ENCODE measurements at regions not wholly inside any gene's neighbourhood (a gene's known extent, or its start where the extent isn't known, plus 50 kb on each side); places are given as distances from the start of the nearest gene placed in this dataset.

- Mint-ChIP-seq H3K4me1 (no peaks in the 10 kb centered on the region), H3K27me3 (ENCODE audit: low read depth in 2 of 2) (no peaks in the 10 kb centered on the region), H3K27ac (no peak overlapping the region), H3K36me3 (no peaks in the 10 kb centered on the region), H3K4me3 (no peak overlapping the region), H3K9me3 (peaks cover 0 to 8% of the 10 kb centered on the region in 2 donors)
- H3K9me3 ChIP-seq (ENCODE audit: control insufficient read depth, insufficient read depth, low read length), result no peaks in the 10 kb centered on the region
- H3K27me3 ChIP-seq (ENCODE audit: control insufficient read depth, insufficient read depth, low read length), result no peaks in the 10 kb centered on the region
- no peak for TF ChIP-seq CTCF (IDR thresholded peaks at IDR 0.05)
- ATAC-seq (no peak), DNase-seq (no peak)
- no peaks in the 10 kb centered on the region for H3K36me3 ChIP-seq (ENCODE audit: control insufficient read depth, insufficient read depth, low read length)
- no peaks in the 10 kb centered on the region for H3K4me1 ChIP-seq (ENCODE audit: control insufficient read depth, insufficient read depth, low read length)
- WGBS (ENCODE audit: insufficient coverage), result no CpG with 5 or more reads among the region's 1 CpG
- no peak overlapping the region for H3K4me3 ChIP-seq (ENCODE audit: low read length)
- H3K27ac ChIP-seq (ENCODE audit: low read length), result no peak overlapping the region
- intact Hi-C loops (cut with micrococcal nuclease), result no loop called here
Observed at GRCh38 chr5:130279386-130279785, 375.1 kb downstream of the CHSY3 start.

GRCh38 chr5:130278136-130278535, 373.9 kb downstream of the CHSY3 start:
- no peak overlapping the region for H3K4me3 Mint-ChIP-seq
- Histone ChIP-seq H3K4me1 (ENCODE audit: control insufficient read depth, insufficient read depth, low read length) (no peaks in the 10 kb centered on the region), H3K27me3 (ENCODE audit: control insufficient read depth, insufficient read depth, low read length) (no peaks in the 10 kb centered on the region), H3K36me3 (ENCODE audit: control insufficient read depth, insufficient read depth, low read length) (no peaks in the 10 kb centered on the region), H3K4me3 (ENCODE audit: low read length) (no peak overlapping the region), H3K27ac (ENCODE audit: low read length) (no peak overlapping the region), H3K9me3 (ENCODE audit: control insufficient read depth, insufficient read depth, low read length) (no peaks in the 10 kb centered on the region)
- peaks cover 2 to 11% of the 10 kb centered on the region in 2 donors for H3K9me3 Mint-ChIP-seq
- 90% methylated on average over 8 of the region's 8 CpGs for WGBS (ENCODE audit: insufficient coverage)
- H3K4me1 Mint-ChIP-seq, result no peaks in the 10 kb centered on the region
- no peak for TF ChIP-seq CTCF (IDR thresholded peaks at IDR 0.05)
- DNase-seq (no peak), ATAC-seq (no peak)
- no peaks in the 10 kb centered on the region for H3K27me3 Mint-ChIP-seq (ENCODE audit: low read depth in 2 of 2)
- H3K36me3 Mint-ChIP-seq, result no peaks in the 10 kb centered on the region
- intact Hi-C loops (cut with micrococcal nuclease), result no loop called here
- H3K27ac Mint-ChIP-seq, result no peak overlapping the region

GRCh38 chr5:130277522-130277921, 373.3 kb downstream of the CHSY3 start:
- intact Hi-C loops (cut with micrococcal nuclease), result no loop called here
- Histone ChIP-seq H3K9me3 (ENCODE audit: control insufficient read depth, insufficient read depth, low read length) (no peaks in the 10 kb centered on the region), H3K4me3 (ENCODE audit: low read length) (no peak overlapping the region), H3K27me3 (ENCODE audit: control insufficient read depth, insufficient read depth, low read length) (no peaks in the 10 kb centered on the region), H3K27ac (ENCODE audit: low read length) (no peak overlapping the region), H3K36me3 (ENCODE audit: control insufficient read depth, insufficient read depth, low read length) (no peaks in the 10 kb centered on the region), H3K4me1 (ENCODE audit: control insufficient read depth, insufficient read depth, low read length) (no peaks in the 10 kb centered on the region)
- DNase-seq, result no peak
- WGBS (ENCODE audit: insufficient coverage), result 88% methylated on average over 8 of the region's 8 CpGs
- Mint-ChIP-seq H3K9me3 (peaks cover 2 to 11% of the 10 kb centered on the region in 2 donors), H3K4me1 (no peaks in the 10 kb centered on the region), H3K27me3 (ENCODE audit: low read depth in 2 of 2) (no peaks in the 10 kb centered on the region), H3K27ac (no peak overlapping the region), H3K36me3 (no peaks in the 10 kb centered on the region), H3K4me3 (no peak overlapping the region)
- peak in 1 of 3 donors; percentile 30 for ATAC-seq
- no peak for TF ChIP-seq CTCF (IDR thresholded peaks at IDR 0.05)

- Mint-ChIP-seq H3K27me3 (ENCODE audit: low read depth in 2 of 2) (no peaks in the 10 kb centered on the region), H3K4me3 (no peak overlapping the region), H3K27ac (no peak overlapping the region), H3K9me3 (peaks cover 2 to 11% of the 10 kb centered on the region in 2 donors), H3K4me1 (no peaks in the 10 kb centered on the region), H3K36me3 (no peaks in the 10 kb centered on the region)
- WGBS (ENCODE audit: insufficient coverage), result 75% methylated on average over 5 of the region's 5 CpGs
- Histone ChIP-seq H3K4me3 (ENCODE audit: low read length) (no peak overlapping the region), H3K36me3 (ENCODE audit: control insufficient read depth, insufficient read depth, low read length) (no peaks in the 10 kb centered on the region), H3K27me3 (ENCODE audit: control insufficient read depth, insufficient read depth, low read length) (no peaks in the 10 kb centered on the region), H3K27ac (ENCODE audit: low read length) (no peak overlapping the region), H3K9me3 (ENCODE audit: control insufficient read depth, insufficient read depth, low read length) (no peaks in the 10 kb centered on the region), H3K4me1 (ENCODE audit: control insufficient read depth, insufficient read depth, low read length) (no peaks in the 10 kb centered on the region)
- no peak for DNase-seq
- TF ChIP-seq CTCF (IDR thresholded peaks at IDR 0.05), result no peak
- ATAC-seq, result no peak
- intact Hi-C loops (cut with micrococcal nuclease), result no loop called here
Observed at GRCh38 chr5:130277002-130277401, 372.7 kb downstream of the CHSY3 start.

Data from natural killer cell (primary cell).